Astrocyte (in vitro differentiated cells and primary cell): ENCODE measurements at regions not wholly inside any gene's neighbourhood (a gene's known extent, or its start where the extent isn't known, plus 50 kb on each side); places are given as distances from the start of the nearest gene placed in this dataset.

Experiments
- CTCF ChIP-seq: IDR thresholded peaks from 2 replicates; pipeline ENCODE4 v1.5.1; 2011; ENCODE audit warnings: low read depth, mild to moderate bottlenecking, inconsistent platforms, low read length, moderate library complexity; ENCODE audit not compliant: insufficient read depth
- EZH2 ChIP-seq: IDR thresholded peaks from 2 replicates; pipeline ENCODE4 v1.6.1; 2012; ENCODE audit warnings: mild to moderate bottlenecking, low read length, inconsistent platforms; ENCODE audit not compliant: insufficient read depth

- TF ChIP-seq CTCF (no peak), EZH2 (no peak)
Measured at GRCh38 chr16:48865520-48865919, 255.5 kb upstream of the N4BP1 start.
